ENCODE measurements at regions not wholly inside any gene's neighbourhood (a gene's known extent, or its start where the extent isn't known, plus 50 kb on each side); places are given as distances from the start of the nearest gene placed in this dataset.

GRCh38 chr3:191641789-191642188 is 180.8 kb downstream of the PYDC2 start:
- TF ChIP-seq, protein P1, sequence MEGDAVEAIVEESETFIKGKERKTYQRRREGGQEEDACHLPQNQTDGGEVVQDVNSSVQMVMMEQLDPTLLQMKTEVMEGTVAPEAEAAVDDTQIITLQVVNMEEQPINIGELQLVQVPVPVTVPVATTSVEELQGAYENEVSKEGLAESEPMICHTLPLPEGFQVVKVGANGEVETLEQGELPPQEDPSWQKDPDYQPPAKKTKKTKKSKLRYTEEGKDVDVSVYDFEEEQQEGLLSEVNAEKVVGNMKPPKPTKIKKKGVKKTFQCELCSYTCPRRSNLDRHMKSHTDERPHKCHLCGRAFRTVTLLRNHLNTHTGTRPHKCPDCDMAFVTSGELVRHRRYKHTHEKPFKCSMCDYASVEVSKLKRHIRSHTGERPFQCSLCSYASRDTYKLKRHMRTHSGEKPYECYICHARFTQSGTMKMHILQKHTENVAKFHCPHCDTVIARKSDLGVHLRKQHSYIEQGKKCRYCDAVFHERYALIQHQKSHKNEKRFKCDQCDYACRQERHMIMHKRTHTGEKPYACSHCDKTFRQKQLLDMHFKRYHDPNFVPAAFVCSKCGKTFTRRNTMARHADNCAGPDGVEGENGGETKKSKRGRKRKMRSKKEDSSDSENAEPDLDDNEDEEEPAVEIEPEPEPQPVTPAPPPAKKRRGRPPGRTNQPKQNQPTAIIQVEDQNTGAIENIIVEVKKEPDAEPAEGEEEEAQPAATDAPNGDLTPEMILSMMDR (IDR thresholded peaks at IDR 0.05): no peak
- TF ChIP-seq POLR2A (IDR thresholded peaks at IDR 0.05) (no peak), POLR2AphosphoS5 (IDR thresholded peaks at IDR 0.05; ENCODE audit: insufficient read depth in 1 of 2, low read depth in 1 of 2) (no peak)

Measured in vagina (tissue), 2 donors.